ENCODE measurements at regions not wholly inside any gene's neighbourhood (a gene's known extent, or its start where the extent isn't known, plus 50 kb on each side); places are given as distances from the start of the nearest gene placed in this dataset.

DNA sequence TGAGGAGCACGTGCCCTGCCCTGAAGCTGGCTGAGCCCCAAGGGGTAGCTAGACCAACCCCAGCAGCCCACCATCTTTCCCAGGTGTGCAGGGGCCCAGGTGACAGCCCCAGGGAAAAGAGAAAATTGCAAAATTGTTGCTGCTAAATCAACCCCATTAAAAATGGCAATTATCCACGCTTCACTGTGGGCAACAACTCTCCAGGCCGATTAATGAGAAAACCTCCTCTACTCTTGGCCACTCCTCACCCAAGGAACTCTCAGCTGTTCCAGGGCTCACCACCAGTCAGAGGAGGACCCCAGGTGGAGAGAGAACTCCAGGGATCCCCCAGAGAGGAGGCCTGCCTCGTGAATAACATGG lies 516.1 kb upstream of the MGMT start:
- no peak overlapping the region for H3K4me3 ChIP-seq (ENCODE audit: low read length)
- no peak for DNase-seq (ENCODE audit: low read depth, low spot score)

DNA sequence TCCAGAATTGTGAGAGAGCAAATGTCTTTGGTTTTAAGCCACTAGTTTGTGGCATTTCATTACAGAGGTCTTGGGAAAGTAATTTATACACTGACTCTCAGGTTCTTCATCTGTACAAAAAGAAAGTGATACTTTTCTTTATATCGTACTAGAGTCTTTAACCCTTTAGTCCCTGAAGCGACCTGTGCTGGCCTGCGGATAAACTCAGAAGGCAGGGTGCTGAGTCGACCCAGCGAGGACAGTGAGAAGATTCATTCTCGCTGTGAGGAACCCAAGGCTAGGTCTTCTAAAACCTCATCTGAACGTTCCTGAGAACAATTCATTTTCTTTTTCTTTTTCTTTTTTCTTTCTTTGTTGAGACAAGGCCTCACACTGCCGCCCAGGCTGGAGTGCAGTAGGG lies 514.2 kb upstream of the MGMT start:
- no peak overlapping the region for H3K4me3 ChIP-seq (ENCODE audit: low read length)
- peak; percentile 14 for DNase-seq (ENCODE audit: low read depth, low spot score)

DNA sequence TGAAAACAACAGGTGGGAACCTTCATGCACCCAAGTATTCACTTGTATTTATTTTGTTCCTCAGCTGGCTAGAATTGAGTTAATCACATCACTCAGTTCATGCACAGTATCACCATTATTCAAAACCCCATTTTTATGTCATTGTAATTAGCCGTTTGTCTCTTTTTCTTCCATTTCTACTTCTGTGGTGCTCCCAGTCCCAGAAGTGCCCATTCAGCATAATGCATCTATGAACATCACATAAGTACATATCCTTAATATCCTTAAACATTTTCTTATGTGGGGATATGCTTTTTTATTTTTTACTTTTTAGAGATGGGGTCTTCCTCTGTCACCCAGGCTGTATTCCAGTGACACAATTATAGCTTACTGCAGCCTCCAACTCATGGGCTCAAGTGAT lies 510.9 kb upstream of the MGMT start:
- DNase-seq (ENCODE audit: low read depth, low spot score), result no peak
- no peak overlapping the region for H3K4me3 ChIP-seq (ENCODE audit: low read length)

DNA sequence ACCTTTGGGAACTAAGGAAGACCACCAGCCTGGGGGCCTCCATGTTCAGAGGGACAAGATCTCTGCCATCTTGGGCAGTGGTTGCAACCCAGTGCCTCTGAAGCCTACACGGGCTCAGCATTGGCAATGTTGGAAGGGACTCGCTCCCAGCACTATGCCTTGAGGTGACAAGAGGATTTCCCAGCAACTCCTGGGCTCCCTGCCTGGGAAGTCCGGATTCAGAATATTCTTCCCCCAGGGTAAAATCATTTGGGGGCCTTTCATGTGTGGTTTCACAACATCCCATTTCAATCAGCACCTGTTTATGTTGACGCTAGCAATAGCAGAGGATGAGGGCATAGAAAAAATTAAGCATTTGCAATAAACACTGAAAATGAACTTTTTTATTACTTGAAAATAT lies 509.8 kb upstream of the MGMT start:
- DNase-seq (ENCODE audit: low read depth, low spot score), result no peak
- H3K4me3 ChIP-seq (ENCODE audit: low read length), result no peak overlapping the region

DNA sequence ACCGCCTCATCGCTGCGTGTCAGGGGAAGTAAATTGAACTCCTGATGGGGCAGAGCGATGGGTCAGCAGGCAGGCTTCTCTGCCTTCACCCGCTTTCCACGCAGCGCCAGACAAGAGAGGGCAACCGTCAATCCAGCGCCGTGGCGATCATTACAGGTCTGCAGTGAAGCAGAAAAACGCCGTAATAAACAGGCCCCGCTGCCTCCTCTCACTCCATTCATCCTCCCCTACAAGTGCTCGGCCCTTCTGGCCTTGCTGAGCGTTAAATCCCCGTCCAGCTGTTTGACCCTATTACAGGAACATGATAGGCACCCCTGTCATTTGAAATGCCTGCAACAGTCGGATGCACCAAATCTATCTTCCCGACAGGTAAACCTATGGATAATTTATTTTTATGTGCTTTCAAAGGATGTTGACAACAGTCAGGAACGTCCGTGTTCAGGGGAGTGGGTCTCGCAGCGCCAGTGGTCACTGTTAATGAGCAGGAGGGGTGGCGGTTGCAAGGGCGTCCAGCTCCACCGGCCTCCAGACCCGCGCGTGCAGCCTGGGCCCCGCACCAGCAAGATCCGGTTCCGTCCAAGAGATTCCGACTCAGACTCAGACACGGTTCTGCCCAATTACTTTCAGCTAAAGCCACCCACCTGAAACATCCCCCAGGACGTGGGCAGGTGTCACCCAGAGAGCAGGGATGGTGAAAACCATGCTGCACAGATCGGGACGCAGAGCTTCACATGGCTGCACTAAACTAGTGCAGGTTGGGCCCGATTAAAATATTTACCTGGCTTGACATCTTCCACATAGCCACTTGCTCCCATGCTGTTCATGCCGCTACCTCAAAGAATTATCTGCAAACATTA lies 508.0 kb upstream of the MGMT start:
- DNase-seq (ENCODE audit: low read depth, low spot score), result no peak
- no peak overlapping the region for H3K4me3 ChIP-seq (ENCODE audit: low read length)

DNA sequence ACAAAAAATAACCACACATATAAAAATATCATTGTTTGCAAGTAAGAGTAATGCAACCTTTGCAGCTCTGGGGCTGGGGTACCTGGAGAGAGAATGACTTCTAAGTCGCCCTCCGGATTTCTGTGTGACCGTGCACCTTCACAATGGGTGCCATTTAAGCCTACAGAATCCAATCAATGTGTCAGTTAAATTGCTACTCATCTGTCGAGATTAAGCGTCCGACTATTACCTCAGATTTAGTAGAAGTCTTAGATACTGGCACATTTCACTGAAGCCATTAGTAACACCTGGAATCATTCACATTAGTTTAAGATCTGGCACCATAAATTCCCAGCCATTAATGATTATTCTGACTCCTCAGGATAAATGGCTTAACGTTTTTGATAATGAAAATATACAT lies 507.3 kb upstream of the MGMT start:
- no peak for DNase-seq (ENCODE audit: low read depth, low spot score)
- no peak overlapping the region for H3K4me3 ChIP-seq (ENCODE audit: low read length)

DNA sequence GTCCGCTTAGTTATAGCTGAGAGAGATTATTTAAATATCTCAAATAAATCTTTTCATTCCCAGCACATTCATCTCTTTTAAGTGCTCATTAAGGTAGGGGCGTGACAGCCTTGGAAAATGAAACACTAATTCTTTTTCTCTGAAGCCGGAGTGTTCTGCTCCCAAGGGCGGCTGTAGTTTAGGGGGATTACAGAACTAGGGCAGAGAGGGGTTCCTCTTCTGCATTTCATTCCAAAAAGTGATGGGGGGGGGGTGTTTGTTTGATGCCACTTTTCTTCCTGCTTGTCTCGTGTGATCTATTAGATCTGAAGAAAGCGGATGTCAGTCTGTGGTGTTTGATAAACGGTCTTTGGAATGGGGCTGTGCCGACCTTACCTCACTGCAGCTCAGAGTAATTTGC lies 506.5 kb upstream of the MGMT start:
- H3K4me3 ChIP-seq (ENCODE audit: low read length), result no peak overlapping the region
- peak; percentile 81 for DNase-seq (ENCODE audit: low read depth, low spot score)

DNA sequence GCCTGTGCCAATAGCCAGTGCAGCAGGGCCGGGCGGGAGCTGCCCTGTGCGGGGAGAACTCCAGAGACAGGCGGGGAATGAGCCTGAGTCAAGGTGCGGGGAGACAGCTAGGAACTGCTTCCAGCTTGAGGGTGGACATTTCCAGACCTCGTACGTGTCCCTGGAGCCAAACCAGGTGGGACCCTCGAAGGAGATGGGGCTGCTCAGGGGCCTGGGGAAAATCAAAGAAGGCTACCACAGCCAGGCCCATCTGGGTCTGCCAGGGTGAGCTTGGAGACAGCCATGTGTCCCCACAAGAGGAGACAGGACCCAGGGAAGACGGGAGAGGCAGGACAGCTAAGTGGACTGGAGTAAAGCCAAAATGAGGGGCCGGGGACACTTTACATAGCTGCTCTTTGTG lies 504.9 kb upstream of the MGMT start:
- no peak overlapping the region for H3K4me3 ChIP-seq (ENCODE audit: low read length)
- no peak for DNase-seq (ENCODE audit: low read depth, low spot score)

DNA sequence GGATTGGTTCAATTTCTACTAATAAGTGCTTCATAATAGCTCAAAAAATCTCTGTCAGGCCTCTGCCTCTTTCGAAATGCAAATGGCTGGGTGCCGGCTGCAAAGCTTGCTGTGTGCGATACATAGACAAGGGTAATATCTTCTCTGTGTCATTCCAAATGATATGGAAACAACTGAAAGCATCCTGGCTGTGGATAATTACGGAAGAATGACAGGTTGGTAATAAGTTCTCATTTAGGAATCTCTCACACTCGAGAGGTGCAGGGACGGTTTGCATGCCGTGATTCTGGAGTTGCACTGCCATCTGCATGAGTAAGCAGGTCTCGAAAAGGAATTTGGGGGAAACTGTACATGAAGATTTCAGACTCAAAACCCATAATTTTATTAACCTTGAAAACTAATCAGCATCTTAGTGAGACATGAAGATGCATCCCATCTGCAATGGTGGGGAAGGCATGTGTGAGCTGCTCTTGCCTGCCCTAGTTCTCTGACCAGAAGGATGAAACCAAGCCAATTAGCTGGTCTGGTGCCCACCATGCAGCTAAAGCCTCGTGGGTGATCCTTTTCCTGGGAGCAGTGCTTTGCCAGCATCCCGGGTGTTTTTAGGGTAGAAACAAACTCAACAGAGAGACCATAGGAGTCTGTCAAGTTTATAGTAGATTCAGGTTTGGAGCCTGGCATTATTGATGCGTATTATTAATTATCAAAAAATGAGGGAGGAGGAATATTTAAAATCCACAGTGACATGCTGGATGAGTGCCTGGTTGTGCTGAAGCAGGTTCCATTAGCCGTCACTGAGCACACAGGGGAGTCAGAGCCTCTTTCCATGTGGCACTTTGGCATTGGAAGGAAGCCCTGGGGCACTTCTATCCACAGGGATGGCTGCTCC lies 503.6 kb upstream of the MGMT start:
- DNase-seq (ENCODE audit: low read depth, low spot score), result no peak
- no peak overlapping the region for H3K4me3 ChIP-seq (ENCODE audit: low read length)

DNA sequence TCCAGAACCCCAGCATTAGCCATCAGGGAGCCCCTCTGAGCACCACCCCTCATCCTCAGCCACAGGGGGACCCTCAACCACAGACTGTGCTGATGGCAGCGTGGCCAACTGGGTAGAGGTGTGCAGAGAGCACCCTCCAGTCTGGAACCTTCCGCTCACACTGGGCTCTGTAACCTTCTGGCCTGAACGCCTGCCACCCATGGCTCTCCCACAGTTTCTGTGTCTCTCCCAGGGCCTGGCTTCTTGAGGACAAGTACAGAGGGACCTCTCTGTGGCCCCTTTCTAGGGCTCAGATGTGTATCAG lies 503.0 kb upstream of the MGMT start:
- no peak for DNase-seq (ENCODE audit: low read depth, low spot score)
- H3K4me3 ChIP-seq (ENCODE audit: low read length), result no peak overlapping the region

DNA sequence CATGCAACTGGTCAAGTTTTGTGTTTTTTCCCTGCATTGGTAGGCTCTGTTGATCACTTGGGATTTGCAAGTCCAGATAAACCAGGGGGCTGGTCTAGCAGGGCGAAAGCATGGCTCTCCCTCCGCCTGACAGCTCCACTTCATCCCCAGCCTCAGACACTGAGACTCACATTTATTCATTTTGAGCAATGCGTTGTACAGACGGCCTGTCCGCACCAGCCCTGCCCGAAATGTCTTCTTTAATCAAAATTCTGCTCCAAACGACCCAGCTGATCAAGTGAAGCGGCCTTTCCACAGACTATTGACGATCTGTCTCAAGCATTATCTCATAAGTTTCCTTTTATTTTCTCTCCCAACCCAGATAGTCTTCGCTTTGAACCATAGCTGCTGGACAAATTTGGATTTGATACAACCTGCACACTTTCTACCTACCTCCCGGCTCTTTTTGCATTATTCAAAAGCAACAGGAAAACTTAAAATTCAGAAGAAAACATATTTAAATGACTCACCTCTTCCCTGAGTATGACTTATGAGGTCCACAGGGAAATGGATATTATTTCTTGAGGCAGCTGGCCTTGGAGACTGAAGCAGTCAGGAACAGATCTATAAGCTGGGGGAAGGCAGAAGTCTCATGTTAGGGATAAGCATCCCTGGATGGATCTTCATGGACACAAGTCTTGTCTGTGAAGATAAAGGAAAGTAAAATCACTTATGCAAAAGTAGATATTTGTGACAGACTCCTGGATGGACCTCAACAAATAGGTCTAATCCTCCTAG lies 498.9 kb upstream of the MGMT start:
- DNase-seq (ENCODE audit: low read depth, low spot score), result no peak
- no peak overlapping the region for H3K4me3 ChIP-seq (ENCODE audit: low read length)

DNA sequence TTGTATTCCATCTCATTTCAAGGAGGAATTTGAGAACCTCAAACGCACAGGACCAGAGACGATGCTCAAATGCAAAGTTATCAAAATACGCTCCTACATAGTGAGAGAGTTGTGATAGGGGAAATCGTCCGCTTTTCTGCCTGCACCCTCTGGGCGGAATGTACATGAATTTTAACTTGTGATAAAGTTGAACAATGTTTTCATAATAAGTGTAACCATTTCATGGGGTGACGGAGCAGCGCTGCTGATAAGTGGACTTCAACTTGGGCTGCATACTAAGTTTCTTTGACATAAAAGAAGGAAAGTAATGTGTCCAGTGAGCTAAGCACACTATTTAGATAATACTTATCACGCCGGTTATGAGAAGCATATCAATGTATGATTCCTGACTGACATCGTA lies 497.5 kb upstream of the MGMT start:
- DNase-seq (ENCODE audit: low read depth, low spot score), result no peak
- no peak overlapping the region for H3K4me3 ChIP-seq (ENCODE audit: low read length)

DNA sequence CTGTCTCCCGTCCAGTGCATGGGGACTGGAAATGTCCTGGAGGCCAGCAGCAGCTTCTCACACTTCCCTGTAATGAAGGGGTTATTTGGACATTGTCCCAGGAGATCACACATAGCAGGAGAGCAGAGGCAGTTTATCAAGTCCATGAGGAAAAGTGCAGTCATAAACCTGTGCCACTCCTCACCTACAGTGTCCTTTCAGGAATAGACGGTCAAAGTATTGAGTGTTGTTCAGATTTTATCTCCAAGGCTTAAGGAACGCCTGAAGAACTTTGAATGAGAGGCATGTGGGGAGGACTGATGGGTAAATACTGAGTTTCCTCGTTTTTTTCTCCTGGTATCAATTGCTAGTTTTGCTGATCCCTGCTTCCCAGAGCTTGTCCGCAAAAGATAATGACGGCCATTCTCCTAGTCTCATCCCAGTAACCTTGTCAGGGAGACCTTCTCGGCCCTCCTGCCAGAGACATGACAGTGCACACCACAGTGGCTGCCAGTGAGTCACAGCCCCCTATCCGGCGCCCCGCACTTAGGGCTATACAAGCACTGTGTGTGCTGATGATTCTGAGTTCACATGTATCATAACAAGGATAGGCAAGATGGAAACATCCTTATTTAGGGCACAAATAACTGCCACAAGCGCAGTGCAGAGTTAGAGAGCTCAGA lies 495.5 kb upstream of the MGMT start:
- DNase-seq (ENCODE audit: low read depth, low spot score), result no peak
- H3K4me3 ChIP-seq (ENCODE audit: low read length), result no peak overlapping the region

DNA sequence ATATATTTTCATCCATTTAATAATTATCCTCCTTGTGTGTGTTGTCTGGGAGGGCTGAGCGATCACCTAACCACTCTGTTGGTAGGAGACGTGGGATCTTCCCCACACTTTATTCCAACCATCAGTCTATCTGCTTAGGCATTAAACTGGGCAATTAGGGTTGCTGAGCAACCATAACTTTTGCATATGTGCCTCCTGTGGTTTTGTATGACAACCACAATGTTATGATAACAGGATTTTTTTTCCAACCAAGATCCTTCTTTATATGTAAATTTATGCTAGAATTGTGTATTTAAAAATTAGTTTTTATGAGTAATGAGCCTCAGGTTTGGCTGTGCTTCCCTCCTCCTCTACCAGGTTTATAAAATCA lies 495.0 kb upstream of the MGMT start:
- no peak for DNase-seq (ENCODE audit: low read depth, low spot score)

DNA sequence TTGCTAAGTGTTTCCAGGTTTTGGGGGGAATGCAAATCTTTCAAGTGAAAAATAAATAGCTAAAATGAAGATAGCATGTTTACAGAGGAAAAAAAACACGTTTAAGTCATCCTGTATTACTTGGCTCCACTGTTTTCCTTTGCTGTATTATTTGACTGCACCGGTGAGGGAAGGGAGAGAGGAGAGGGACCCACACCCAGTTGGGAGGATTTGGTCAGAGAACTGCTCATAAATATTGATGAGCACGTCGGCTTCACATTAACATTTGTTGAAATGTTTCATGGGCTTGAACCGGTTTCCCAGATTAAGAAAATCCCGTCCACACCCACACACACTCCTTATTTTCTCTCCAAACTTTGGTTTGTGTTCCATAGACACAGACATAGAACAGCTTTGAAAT lies 493.8 kb upstream of the MGMT start:
- no peak for DNase-seq (ENCODE audit: low read depth, low spot score)
- no peak overlapping the region for H3K4me3 ChIP-seq (ENCODE audit: low read length)

More for the DNA sequence above, 495.0 kb upstream of the MGMT start:
- no peak overlapping the region for H3K4me3 ChIP-seq (ENCODE audit: low read length)

DNA sequence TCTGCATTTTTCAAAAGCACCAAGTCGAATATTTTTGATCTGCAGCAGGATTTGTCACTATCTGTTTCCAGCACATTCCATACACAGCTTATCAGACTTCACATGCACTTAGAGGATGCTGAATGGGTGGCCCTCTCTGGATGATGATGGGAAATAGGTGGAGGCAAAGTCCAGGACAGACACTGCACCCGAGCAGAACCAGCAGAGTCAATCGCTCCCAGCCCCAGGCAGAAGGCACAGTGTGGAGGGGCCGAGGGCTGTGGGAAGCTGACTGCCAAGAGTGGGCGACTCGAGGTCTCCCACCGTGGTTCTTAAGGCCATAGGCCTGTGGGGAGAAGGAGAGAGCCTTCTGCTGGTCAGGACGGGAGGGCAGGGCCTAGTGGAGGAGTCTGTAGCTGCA lies 490.2 kb upstream of the MGMT start:
- no peak overlapping the region for H3K4me3 ChIP-seq (ENCODE audit: low read length)

DNA sequence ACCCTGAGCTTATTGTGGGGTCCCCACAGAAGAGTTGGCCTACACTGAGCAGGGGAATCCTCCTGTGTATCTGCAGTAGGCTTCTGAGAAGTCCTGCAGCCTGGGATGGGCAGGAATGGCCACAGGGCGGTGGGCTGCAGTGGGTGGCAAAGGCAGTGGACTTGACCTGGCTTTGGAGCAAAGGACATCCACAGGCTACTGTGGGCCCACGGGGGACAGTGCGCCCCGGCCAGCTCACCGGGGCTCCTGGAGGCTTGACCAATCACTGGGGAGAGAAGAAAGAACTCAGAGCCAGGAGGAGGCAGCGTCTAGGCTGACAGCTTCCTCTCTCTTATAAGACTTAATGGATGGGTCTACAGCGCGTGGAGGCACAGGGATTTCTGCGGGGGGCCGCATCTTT lies 488.8 kb upstream of the MGMT start:
- no peak for DNase-seq (ENCODE audit: low read depth, low spot score)
- H3K4me3 ChIP-seq (ENCODE audit: low read length), result no peak overlapping the region

More for the DNA sequence above, 490.2 kb upstream of the MGMT start:
- no peak for DNase-seq (ENCODE audit: low read depth, low spot score)

DNA sequence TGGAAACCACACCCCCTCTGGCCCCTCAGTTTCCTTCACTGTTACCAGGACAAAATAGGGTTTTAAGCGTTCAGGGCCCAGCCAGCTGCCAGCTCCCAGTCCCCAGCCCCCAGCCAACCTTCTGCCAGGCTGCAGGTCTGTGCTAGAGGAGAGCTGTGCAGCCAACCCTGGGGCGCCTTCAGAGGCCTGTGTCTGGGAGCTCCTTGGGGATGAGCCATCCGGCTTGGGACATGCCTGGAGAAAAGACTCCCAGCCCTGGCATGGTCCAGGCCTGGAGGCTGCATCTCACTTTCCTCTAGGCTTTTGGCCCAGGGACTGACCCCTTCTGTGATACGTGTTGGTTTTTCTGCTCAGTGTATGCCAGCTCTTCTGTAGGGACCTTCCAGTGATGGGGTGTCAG lies 487.6 kb upstream of the MGMT start:
- DNase-seq (ENCODE audit: low read depth, low spot score), result no peak
- H3K4me3 ChIP-seq (ENCODE audit: low read length), result no peak overlapping the region

DNA sequence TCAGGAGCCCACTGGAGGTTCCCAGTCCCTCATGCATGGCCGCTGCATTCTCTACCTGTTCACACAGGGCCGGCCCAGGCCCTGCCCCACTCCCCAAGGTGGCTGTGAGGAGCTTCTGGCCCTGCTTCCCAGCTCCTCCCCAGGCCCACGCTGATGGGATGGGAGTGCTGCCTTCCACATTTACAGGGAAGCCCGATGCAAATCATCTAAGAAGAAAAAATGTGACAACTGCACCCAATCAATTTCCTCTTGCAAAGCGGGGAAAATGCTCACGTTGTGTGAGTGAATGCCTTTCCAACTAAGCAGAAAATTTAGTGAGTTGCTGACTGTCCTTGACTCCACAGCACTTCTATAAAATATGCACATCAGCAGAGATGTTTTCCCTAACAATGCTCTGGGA lies 485.8 kb upstream of the MGMT start:
- no peak for DNase-seq (ENCODE audit: low read depth, low spot score)
- no peak overlapping the region for H3K4me3 ChIP-seq (ENCODE audit: low read length)

Data from Jurkat, Clone E6-1 (cell line).